SK-N-SH (cell line): ENCODE measurements at regions not wholly inside any gene's neighbourhood (a gene's known extent, or its start where the extent isn't known, plus 50 kb on each side); places are given as distances from the start of the nearest gene placed in this dataset.
A peak's percentile ranks its signal among the peaks of the same experiment; 100 is the strongest.

Experiments used
- CTCF ChIA-PET: fragments of 300-600, 350-600 bp; formaldehyde crosslinking; extraction: SDS; loops from one replicate; lab custom pipeline; 2021; lab: Yijun Ruan, JAX
- POLR2A ChIA-PET: fragments of 350-600 bp; sonication (Branson Sonifier 250); formaldehyde crosslinking; extraction: SDS; loops from one replicate; lab custom pipeline; 2020; ENCODE audit warnings: antibody characterized with exemption, inconsistent platforms; lab: Yijun Ruan, JAX
- DNase-seq: peaks from one replicate; pipeline ENCODE4 v3.0.0; 2012
- H2AFZ ChIP-seq: fragments of 200-600 bp; sonication (generic); 2 replicates; pipeline ENCODE4 v1.8.1; 2016; ENCODE audit warnings: antibody characterized with exemption, mild to moderate bottlenecking, low read depth
- H3F3A ChIP-seq: fragments of 200-600 bp; sonication (generic); replicated peaks from 2 replicates; pipeline ENCODE3; 2016; ENCODE audit warnings: antibody characterized with exemption, mild to moderate bottlenecking; ENCODE audit not compliant: insufficient read depth
- H3K27ac ChIP-seq, 2 experiments: fragments of 200-500 bp in 1 of 2; fragments of 200-600 bp in 1 of 2; sonication (Bioruptor generic) in 1 of 2; sonication (generic), shearing (Covaris generic) in 1 of 2; 2 replicates each; pipeline versions ENCODE4 v1.5.1 to v1.6.1; 2014 to 2016; ENCODE audit warnings: low read depth in 2 of 2, inconsistent platforms in 1 of 2, low read length in 1 of 2, mild to moderate bottlenecking in 1 of 2, mixed read lengths in 1 of 2
- H3K27me3 ChIP-seq: fragments of 200-600 bp; sonication (generic), shearing (Covaris generic); 2 replicates; pipeline ENCODE4 v1.6.1; 2016; ENCODE audit warnings: mixed run types; ENCODE audit not compliant: insufficient read depth
- H3K36me3 ChIP-seq, 2 experiments: fragments of 200-500 bp in 1 of 2; fragments of 200-600 bp in 1 of 2; sonication (Bioruptor generic) in 1 of 2; sonication (generic) in 1 of 2; replicated peaks in 1 of 2; 2 replicates each; pipeline versions ENCODE3 to v1.5.1; 2014 to 2016; ENCODE audit warnings: low read length in 1 of 2, mild to moderate bottlenecking in 1 of 2; ENCODE audit not compliant: insufficient read depth in 2 of 2, control insufficient read depth in 1 of 2
- H3K4me1 ChIP-seq, 2 experiments: fragments of 200-500 bp in 1 of 2; fragments of 200-600 bp in 1 of 2; sonication (Bioruptor generic) in 1 of 2; sonication (generic), shearing (Covaris generic) in 1 of 2; 2 replicates each; pipeline versions ENCODE4 v1.5.1 to v1.6.1; 2014 to 2016; ENCODE audit warnings: low read depth in 1 of 2, low read length in 1 of 2, mixed run types in 1 of 2; ENCODE audit not compliant: insufficient read depth in 2 of 2, control insufficient read depth in 1 of 2
- H3K4me2 ChIP-seq: fragments of 200-600 bp; sonication (generic), shearing (Covaris generic); 2 replicates; pipeline ENCODE4 v1.6.1; 2017; ENCODE audit warnings: mixed run types
- H3K4me3 ChIP-seq, 2 experiments: fragments of 200-500 bp in 1 of 2; fragments of 200-600 bp in 1 of 2; sonication (Bioruptor generic) in 1 of 2; sonication (generic), shearing (Covaris generic) in 1 of 2; 2 replicates each; pipeline versions ENCODE4 v1.5.1 to v1.8.1; 2014 to 2016; ENCODE audit warnings: low read depth in 2 of 2, inconsistent platforms in 1 of 2, low read length in 1 of 2, mild to moderate bottlenecking in 1 of 2, mixed read lengths in 1 of 2, moderate library complexity in 1 of 2
- H3K79me2 ChIP-seq: fragments of 200-600 bp; sonication (generic); 2 replicates; pipeline ENCODE4 v1.8.1; 2017; ENCODE audit warnings: mild to moderate bottlenecking; ENCODE audit not compliant: insufficient read depth
- H3K9ac ChIP-seq: fragments of 200-600 bp; sonication (generic); 2 replicates; pipeline ENCODE4 v1.6.1; 2017; ENCODE audit warnings: mixed run types
- H3K9me2 ChIP-seq: fragments of 200-600 bp; sonication (generic); 2 replicates; pipeline ENCODE4 v1.6.1; 2017; ENCODE audit warnings: mixed run types
- H3K9me3 ChIP-seq: fragments of 200-600 bp; sonication (generic); 2 replicates; pipeline ENCODE4 v1.6.1; 2017; ENCODE audit warnings: mixed run types, mild to moderate bottlenecking, moderate library complexity
- H4K20me1 ChIP-seq: fragments of 200-600 bp; sonication (generic); 2 replicates; pipeline ENCODE4 v1.6.1; 2017; ENCODE audit warnings: mild to moderate bottlenecking, mixed run types; ENCODE audit not compliant: insufficient read depth
- CTCF ChIP-seq: fragments of 200-600 bp; sonication (generic); IDR thresholded peaks from 2 replicates; pipeline ENCODE4 v1.6.1; 2017; ENCODE audit warnings: antibody characterized with exemption, mild to moderate bottlenecking, moderate library complexity
- ELF1 ChIP-seq: IDR thresholded peaks from 2 replicates; pipeline ENCODE4 v1.4.0; 2012
- GABPA ChIP-seq: IDR thresholded peaks from 2 replicates; pipeline ENCODE4 v1.4.0; 2012; ENCODE audit warnings: low read depth, mild to moderate bottlenecking
- MEF2A ChIP-seq: IDR thresholded peaks from 2 replicates; pipeline ENCODE4 v1.4.0; 2012; ENCODE audit warnings: low read depth, borderline replicate concordance
- MXI1 ChIP-seq: IDR thresholded peaks from 2 replicates; pipeline ENCODE4 v1.6.1; 2012; ENCODE audit warnings: mild to moderate bottlenecking, low read depth, low read length, improper control_type of control experiment
- NFIC ChIP-seq: IDR thresholded peaks from 2 replicates; pipeline ENCODE4 v1.4.0; 2012; ENCODE audit warnings: borderline replicate concordance
- RCOR1 ChIP-seq: fragments of 150-350 bp; IDR thresholded peaks from 2 replicates; pipeline ENCODE4 v1.6.1; 2017; ENCODE audit warnings: antibody characterized with exemption, low read length
- SIN3A ChIP-seq: IDR thresholded peaks from 2 replicates; pipeline ENCODE4 v1.6.1; 2012; ENCODE audit warnings: low read depth, mild to moderate bottlenecking, low read length, moderate library complexity, borderline replicate concordance
- SMC3 ChIP-seq: IDR thresholded peaks from 2 replicates; pipeline ENCODE4 v1.6.1; 2012; ENCODE audit warnings: low read depth, low read length, improper control_type of control experiment
- TAF1 ChIP-seq: IDR thresholded peaks from 2 replicates; pipeline ENCODE4 v1.6.1; 2012; ENCODE audit warnings: low read depth, mild to moderate bottlenecking, low read length, moderate library complexity, borderline replicate concordance
- TCF12 ChIP-seq: IDR thresholded peaks from 2 replicates; pipeline ENCODE4 v1.4.0; 2012
- WGBS: methylation state at CpG from one replicate; pipeline ENCODE4 v1.1.6; 2017; ENCODE audit warnings: low lambda C conversion rate; 5-methylcytosine and 5-hydroxymethylcytosine counted together
- TF ChIP-seq, protein P1 (sequence below): IDR thresholded peaks from 2 replicates; pipeline ENCODE4; 2012
- TF ChIP-seq, protein P2 (sequence below): IDR thresholded peaks from 2 replicates; pipeline ENCODE4 v1.4.0; 2012; ENCODE audit warnings: low read depth, borderline replicate concordance

DNA sequence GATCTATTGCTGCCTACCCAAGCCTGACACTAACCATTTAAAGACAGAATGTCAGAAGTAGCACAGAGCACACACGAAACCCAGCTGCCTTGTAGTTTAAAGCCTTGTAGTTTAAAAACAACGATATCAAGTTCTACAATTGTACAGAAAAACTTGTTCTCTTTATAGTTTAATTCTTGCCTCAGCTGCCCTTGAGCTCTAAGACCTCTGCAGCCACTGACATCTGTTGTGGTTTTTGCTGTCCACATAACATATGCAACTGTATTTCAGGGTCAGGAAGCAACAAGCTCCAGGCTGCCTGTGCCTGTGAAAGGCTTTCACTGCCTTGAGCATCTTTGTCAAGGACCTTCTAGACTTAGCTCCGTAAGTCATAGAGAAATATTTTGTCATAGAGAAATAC, 227.2 kb downstream of the SPCS3 start:
- H3K9ac ChIP-seq = no peak overlapping the region
- H4K20me1 ChIP-seq = no peaks in the 10 kb centered on the region
- H3K9me2 ChIP-seq = no peaks in the 10 kb centered on the region
- H3K4me1 ChIP-seq = peaks cover 0 to 11% of the 10 kb centered on the region in 2 experiments; a peak in 2 of 4 replicates
- peaks cover 13% of the 10 kb centered on the region for H3F3A ChIP-seq
- ChIA-PET CTCF (no interaction called here), POLR2A (no interaction called here)
- DNase-seq = no peak
- H3K4me3 ChIP-seq = no peak overlapping the region
- peaks cover 0 to under 1% of the 10 kb centered on the region in 2 experiments for H3K36me3 ChIP-seq
- H3K27me3 ChIP-seq = peaks cover 14% of the 10 kb centered on the region; the same call in 1 of the 2 replicates
- peaks cover under 1% of the 10 kb centered on the region; the same call in 1 of the 2 replicates for H3K9me3 ChIP-seq
- peak overlapping the region; percentile 79 to 85; a peak in 2 of 4 replicates for H3K27ac ChIP-seq
- TF ChIP-seq MXI1 (no peak), NFIC (no peak), GABPA (no peak), SIN3A (no peak), ELF1 (no peak), SMC3 (no peak), TAF1 (no peak), CTCF (no peak)
- TF ChIP-seq, protein P1, sequence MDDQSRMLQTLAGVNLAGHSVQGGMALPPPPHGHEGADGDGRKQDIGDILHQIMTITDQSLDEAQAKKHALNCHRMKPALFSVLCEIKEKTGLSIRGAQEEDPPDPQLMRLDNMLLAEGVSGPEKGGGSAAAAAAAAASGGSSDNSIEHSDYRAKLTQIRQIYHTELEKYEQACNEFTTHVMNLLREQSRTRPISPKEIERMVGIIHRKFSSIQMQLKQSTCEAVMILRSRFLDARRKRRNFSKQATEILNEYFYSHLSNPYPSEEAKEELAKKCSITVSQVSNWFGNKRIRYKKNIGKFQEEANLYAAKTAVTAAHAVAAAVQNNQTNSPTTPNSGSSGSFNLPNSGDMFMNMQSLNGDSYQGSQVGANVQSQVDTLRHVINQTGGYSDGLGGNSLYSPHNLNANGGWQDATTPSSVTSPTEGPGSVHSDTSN = no peak
- TF ChIP-seq, protein P2, sequence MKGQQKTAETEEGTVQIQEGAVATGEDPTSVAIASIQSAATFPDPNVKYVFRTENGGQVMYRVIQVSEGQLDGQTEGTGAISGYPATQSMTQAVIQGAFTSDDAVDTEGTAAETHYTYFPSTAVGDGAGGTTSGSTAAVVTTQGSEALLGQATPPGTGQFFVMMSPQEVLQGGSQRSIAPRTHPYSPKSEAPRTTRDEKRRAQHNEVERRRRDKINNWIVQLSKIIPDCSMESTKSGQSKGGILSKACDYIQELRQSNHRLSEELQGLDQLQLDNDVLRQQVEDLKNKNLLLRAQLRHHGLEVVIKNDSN = no peak
- H3K79me2 ChIP-seq = no peaks in the 10 kb centered on the region
- 0 out of 2 replicates have a peak overlapping the region, but pooled peaks have one; percentile 7 for H3K4me2 ChIP-seq
- WGBS = 14% methylated on average over 3 of the region's 3 CpGs
- no peak overlapping the region for H2AFZ ChIP-seq

- peak overlapping the region; percentile 79 to 85; a peak in 3 of 4 replicates for H3K27ac ChIP-seq
- TF ChIP-seq, protein P1 = 0 out of 2 replicates have a peak, but pooled peaks have one; percentile 9
- TF ChIP-seq MXI1 = no peak
- no peak for TF ChIP-seq CTCF
- TF ChIP-seq RCOR1 = no peak
- 0 out of 2 replicates have a peak, but pooled peaks have one; percentile 16 for TF ChIP-seq TCF12
- no peak for TF ChIP-seq SIN3A
- 0 out of 2 replicates have a peak, but pooled peaks have one; percentile 13 for TF ChIP-seq MEF2A
Observed at GRCh38 chr4:176548571-176548970, 228.8 kb downstream of the SPCS3 start.

More at GRCh38 chr4:176548571-176548970, 228.8 kb downstream of the SPCS3 start:
- CTCF ChIA-PET = no interaction called here
- H2AFZ ChIP-seq = no peak overlapping the region
- H3K4me2 ChIP-seq = peak overlapping the region; percentile 51; the same call in 1 of the 2 replicates
- H3K9me2 ChIP-seq = no peaks in the 10 kb centered on the region
- no peak for DNase-seq
- peaks cover 14% of the 10 kb centered on the region; the same call in 1 of the 2 replicates for H3K27me3 ChIP-seq
- POLR2A ChIA-PET = no interaction called here
- peaks cover 0 to 11% of the 10 kb centered on the region in 2 experiments; a peak in 2 of 4 replicates for H3K4me1 ChIP-seq
- peak overlapping the region; percentile 33; the same call in 1 of the 2 replicates for H3K9ac ChIP-seq
- peaks cover 5% of the 10 kb centered on the region; the same call in 1 of the 2 replicates for H3K9me3 ChIP-seq
- peak overlapping the region in 1 of 2 experiments; percentile 13; a peak in 1 of 4 replicates for H3K4me3 ChIP-seq
- peaks cover 13% of the 10 kb centered on the region for H3F3A ChIP-seq
- no peaks in the 10 kb centered on the region for H3K79me2 ChIP-seq
- H4K20me1 ChIP-seq = no peaks in the 10 kb centered on the region
- WGBS = 5% methylated on average over 4 of the region's 4 CpGs
- peaks cover 0 to 7% of the 10 kb centered on the region in 2 experiments for H3K36me3 ChIP-seq
